Breast epithelium (tissue), 4 donors: ENCODE measurements at regions not wholly inside any gene's neighbourhood (a gene's known extent, or its start where the extent isn't known, plus 50 kb on each side); places are given as distances from the start of the nearest gene placed in this dataset.

Experiments
- DNase-seq, 2 donors: peaks; one replicate each; pipeline ENCODE4 v3.0.0-alpha.2; 2019; ENCODE audit warnings: low spot score in 2 of 2
- H3K27ac ChIP-seq, 2 donors: fragments of 200-600 bp; sonication (generic) in 1 of 2; one replicate each; pipeline ENCODE4 v1.5.1; 2016 to 2019; ENCODE audit warnings: mild to moderate bottlenecking in 1 of 2
- H3K27me3 ChIP-seq, 2 donors: fragments of 200-600 bp; sonication (generic) in 1 of 2; one replicate each; pipeline versions ENCODE4 v1.5.1 to v1.6.0; 2017 to 2019; ENCODE audit warnings: control low read depth in 1 of 2, mild to moderate bottlenecking in 1 of 2
- H3K36me3 ChIP-seq: fragments of 200-600 bp; one replicate; pipeline ENCODE4 v1.5.1; 2019
- H3K4me1 ChIP-seq, 2 donors: fragments of 200-600 bp; sonication (generic); one replicate each; pipeline ENCODE4 v1.5.1; 2016 to 2019; ENCODE audit warnings: control low read depth in 1 of 2
- H3K4me3 ChIP-seq, 3 donors: fragments of 200-600 bp; sonication (generic); 1 replicate in 2 of 3; 2 replicates in 1 of 3; pipeline ENCODE4 v1.5.1; 2016 to 2019; ENCODE audit warnings: mild to moderate bottlenecking in 3 of 3, moderate library complexity in 2 of 3
- H3K9me3 ChIP-seq, 2 donors: fragments of 200-600 bp; sonication (generic) in 1 of 2; one replicate each; pipeline ENCODE4 v1.5.1; 2016 to 2019; ENCODE audit warnings: control low read depth in 1 of 2
- POLR2A ChIP-seq: fragments of 450-650 bp; IDR thresholded peaks from one replicate; pipeline ENCODE4 v1.6.1; 2016; ENCODE audit warnings: antibody characterized with exemption, mild to moderate bottlenecking, moderate library complexity
- POLR2AphosphoS5 ChIP-seq, 3 donors: sonication (generic); formaldehyde crosslinking; IDR thresholded peaks; one replicate each; pipeline ENCODE4 v1.6.1; 2017; ENCODE audit warnings: antibody characterized with exemption in 3 of 3
- intact Hi-C: fragments of 100-400 bp; cut with DNase I; formaldehyde crosslinking; loops from one replicate; pipeline ENCODE4 v1.15.1; 2023; ENCODE audit warnings: low total_unique reads
- TF ChIP-seq, protein P1 (sequence below), 3 donors: fragments of 450-650 bp; IDR thresholded peaks; one replicate each; pipeline ENCODE4 v1.5.1; 2016 to 2017; ENCODE audit warnings: antibody characterized with exemption in 3 of 3, mild to moderate bottlenecking in 3 of 3, moderate library complexity in 3 of 3

DNA sequence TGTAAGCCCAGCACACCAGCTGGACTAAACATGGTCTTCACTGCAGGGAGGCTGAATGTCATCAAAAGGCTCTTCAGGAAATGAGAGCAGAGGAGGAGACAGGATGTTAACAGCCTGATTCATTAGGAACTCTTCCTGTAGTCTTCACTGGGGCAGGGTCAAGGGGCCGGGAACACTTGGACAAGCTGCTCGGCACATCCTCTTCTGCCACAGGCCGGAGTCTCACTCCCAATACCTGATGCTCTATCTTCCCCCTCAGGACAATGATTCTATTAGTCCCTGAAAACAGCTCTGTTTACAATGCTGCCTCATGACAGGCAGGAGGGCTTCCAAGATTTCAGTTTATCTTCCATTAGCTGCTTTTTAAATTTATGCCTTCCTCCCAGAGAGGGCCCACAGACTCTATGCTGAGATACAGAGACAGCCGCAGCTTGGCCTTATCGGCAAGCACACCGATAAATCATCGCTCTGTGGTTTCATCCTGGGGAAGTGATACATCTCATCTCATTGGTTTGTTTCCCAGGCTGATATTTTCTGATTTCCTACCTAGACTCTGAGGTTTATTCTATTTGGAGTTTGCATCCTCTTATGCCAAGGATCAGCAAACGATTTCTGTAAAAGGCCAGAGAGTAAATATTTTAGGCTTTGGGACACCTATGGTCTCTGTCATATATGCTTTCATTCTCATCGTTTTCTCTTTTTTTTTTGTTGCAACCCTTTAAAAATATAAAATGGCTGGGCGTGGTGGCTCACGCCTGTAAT is 214.0 kb upstream of the ASIC2 start:
- intact Hi-C loops = loop anchor here (2.0 kb wide), 1 partner anchor 56 kb away; no protein-coding TSS in a partner anchor
- no peak for DNase-seq
- H3K9me3 ChIP-seq = no peaks in the 10 kb centered on the region
- H3K4me3 ChIP-seq = no peak overlapping the region
- TF ChIP-seq, protein P1, sequence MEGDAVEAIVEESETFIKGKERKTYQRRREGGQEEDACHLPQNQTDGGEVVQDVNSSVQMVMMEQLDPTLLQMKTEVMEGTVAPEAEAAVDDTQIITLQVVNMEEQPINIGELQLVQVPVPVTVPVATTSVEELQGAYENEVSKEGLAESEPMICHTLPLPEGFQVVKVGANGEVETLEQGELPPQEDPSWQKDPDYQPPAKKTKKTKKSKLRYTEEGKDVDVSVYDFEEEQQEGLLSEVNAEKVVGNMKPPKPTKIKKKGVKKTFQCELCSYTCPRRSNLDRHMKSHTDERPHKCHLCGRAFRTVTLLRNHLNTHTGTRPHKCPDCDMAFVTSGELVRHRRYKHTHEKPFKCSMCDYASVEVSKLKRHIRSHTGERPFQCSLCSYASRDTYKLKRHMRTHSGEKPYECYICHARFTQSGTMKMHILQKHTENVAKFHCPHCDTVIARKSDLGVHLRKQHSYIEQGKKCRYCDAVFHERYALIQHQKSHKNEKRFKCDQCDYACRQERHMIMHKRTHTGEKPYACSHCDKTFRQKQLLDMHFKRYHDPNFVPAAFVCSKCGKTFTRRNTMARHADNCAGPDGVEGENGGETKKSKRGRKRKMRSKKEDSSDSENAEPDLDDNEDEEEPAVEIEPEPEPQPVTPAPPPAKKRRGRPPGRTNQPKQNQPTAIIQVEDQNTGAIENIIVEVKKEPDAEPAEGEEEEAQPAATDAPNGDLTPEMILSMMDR (IDR thresholded peaks at IDR 0.05) = no peak
- TF ChIP-seq POLR2A (no peak), POLR2AphosphoS5 (IDR thresholded peaks at IDR 0.05) (no peak)
- H3K4me1 ChIP-seq = no peaks in the 10 kb centered on the region
- H3K36me3 ChIP-seq = no peaks in the 10 kb centered on the region
- H3K27me3 ChIP-seq = no peaks in the 10 kb centered on the region
- H3K27ac ChIP-seq = no peak overlapping the region

DNA sequence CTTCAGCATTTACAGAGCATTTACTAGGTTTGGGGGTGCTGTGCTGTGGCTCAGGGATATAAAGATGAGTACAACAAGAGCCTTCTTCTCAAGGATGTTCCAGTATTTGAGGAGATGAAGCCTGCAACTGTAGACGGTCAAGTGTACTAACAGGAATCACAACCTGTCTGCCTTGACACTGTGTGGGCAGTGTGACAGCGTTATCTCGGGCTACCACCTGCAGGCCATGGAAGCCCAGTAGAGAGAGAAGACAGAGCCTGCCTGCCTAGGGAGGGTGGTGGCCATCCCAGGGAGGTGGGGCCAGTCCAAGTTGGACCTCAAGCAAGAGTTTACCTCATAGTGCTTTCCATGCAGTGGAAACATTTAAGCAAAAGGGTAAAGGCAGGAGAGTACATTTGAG is 215.1 kb upstream of the ASIC2 start:
- no peaks in the 10 kb centered on the region for H3K36me3 ChIP-seq
- H3K4me1 ChIP-seq = no peaks in the 10 kb centered on the region
- H3K4me3 ChIP-seq = no peak overlapping the region
- no peaks in the 10 kb centered on the region for H3K27me3 ChIP-seq
- intact Hi-C loops = no loop called here
- no peak for DNase-seq
- H3K27ac ChIP-seq = no peak overlapping the region
- H3K9me3 ChIP-seq = no peaks in the 10 kb centered on the region
- TF ChIP-seq POLR2A = no peak
- no peak for TF ChIP-seq POLR2AphosphoS5 (IDR thresholded peaks at IDR 0.05)
- TF ChIP-seq, protein P1 (IDR thresholded peaks at IDR 0.05) = no peak

DNA sequence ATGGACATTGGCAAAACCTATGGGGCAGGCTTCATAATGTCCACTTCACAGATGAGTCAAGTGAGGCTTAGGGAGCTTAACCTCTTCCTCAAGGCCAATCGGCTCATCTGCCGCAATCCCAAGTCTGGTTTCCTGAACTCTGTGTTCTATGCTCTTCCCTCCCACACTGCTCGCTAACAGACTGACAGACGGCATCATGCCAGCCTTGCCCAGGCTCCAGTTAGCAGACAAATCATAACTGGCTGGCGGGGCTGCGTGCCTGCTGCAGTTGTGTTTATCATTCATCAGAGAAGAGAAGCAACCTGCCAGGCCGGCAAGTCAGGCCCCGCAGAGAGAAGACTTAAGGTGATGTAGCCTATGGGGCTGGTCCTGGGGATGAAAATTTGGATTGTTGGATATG is 216.2 kb upstream of the ASIC2 start:
- no peak overlapping the region for H3K4me3 ChIP-seq
- H3K27me3 ChIP-seq = no peaks in the 10 kb centered on the region
- H3K36me3 ChIP-seq = no peaks in the 10 kb centered on the region
- no peaks in the 10 kb centered on the region for H3K4me1 ChIP-seq
- no peak overlapping the region for H3K27ac ChIP-seq
- no peak for DNase-seq
- H3K9me3 ChIP-seq = no peaks in the 10 kb centered on the region
- intact Hi-C loops = no loop called here
- TF ChIP-seq, protein P1 (IDR thresholded peaks at IDR 0.05) = no peak
- TF ChIP-seq POLR2AphosphoS5 (IDR thresholded peaks at IDR 0.05) (no peak), POLR2A (no peak)

DNA sequence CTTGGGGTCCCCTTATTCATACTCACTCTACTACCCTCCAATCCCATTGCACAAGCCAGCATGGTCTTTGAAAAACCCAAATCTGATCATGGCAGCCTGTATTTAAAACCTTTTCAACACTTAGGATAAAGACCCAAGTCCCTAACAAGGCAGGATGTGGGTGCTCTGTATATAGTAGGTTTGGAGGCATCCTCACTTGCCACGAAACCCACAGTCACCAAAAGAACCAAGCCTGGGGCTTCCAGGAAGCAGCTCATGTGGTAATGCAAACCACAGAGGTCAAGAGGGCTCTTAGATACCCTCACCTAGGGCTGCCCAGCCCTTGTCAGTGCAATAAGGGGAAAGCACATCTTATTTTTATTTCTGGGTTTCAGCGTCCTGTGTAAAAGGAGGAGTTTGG is 218.6 kb upstream of the ASIC2 start:
- intact Hi-C loops = no loop called here
- Histone ChIP-seq H3K36me3 (no peaks in the 10 kb centered on the region), H3K9me3 (no peaks in the 10 kb centered on the region)

DNA sequence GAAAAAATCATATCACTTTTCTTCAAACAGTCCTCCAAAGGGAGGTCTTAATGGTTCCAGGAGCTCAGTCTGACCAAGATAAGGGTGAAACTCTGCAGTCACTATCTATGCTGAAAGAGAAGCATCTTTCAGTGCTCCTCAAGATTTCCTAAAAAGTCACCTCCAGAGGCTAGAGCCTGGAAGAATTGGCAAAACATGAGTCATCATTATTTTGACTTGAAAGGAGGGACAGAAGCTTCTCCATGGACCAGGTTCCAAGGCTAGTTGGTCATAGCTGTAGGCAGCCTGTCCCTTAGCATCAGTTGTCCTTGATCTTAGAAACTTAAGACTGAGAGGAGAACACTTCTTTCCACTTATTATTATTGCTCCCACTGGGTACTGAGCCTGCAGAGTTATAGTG is 219.0 kb upstream of the ASIC2 start:
- TF ChIP-seq, protein P1 (IDR thresholded peaks at IDR 0.05) = no peak
- TF ChIP-seq POLR2AphosphoS5 (IDR thresholded peaks at IDR 0.05) (no peak), POLR2A (no peak)
- Histone ChIP-seq H3K27ac (no peak overlapping the region), H3K27me3 (no peaks in the 10 kb centered on the region), H3K36me3 (no peaks in the 10 kb centered on the region), H3K4me1 (no peaks in the 10 kb centered on the region), H3K4me3 (no peak overlapping the region), H3K9me3 (no peaks in the 10 kb centered on the region)
- intact Hi-C loops = no loop called here
- no peak for DNase-seq

More for the DNA sequence above, 218.6 kb upstream of the ASIC2 start:
- Histone ChIP-seq H3K4me1 (no peaks in the 10 kb centered on the region), H3K27me3 (no peaks in the 10 kb centered on the region), H3K4me3 (no peak overlapping the region), H3K27ac (no peak overlapping the region)
- TF ChIP-seq, protein P1 (IDR thresholded peaks at IDR 0.05) = no peak
- no peak for TF ChIP-seq POLR2A
- no peak for TF ChIP-seq POLR2AphosphoS5 (IDR thresholded peaks at IDR 0.05)
- no peak for DNase-seq
